Effector memory CD8-positive, alpha-beta T cell (primary cell): ENCODE measurements at regions not wholly inside any gene's neighbourhood (a gene's known extent, or its start where the extent isn't known, plus 50 kb on each side); places are given as distances from the start of the nearest gene placed in this dataset.

ENCODE experiments used
- ATAC-seq: fragments of 150-1000 bp; cut with Tn5 transposase; replicated peaks from 2 replicates; pipeline ENCODE4 v1.10.0; 2021; ENCODE audit warnings: mild to moderate bottlenecking, moderate library complexity
- DNase-seq, 3 experiments: peaks; one replicate each; pipeline ENCODE4 v3.0.0; 2021
- H3K27ac Mint-ChIP-seq, 2 donors: one replicate each; pipeline ENCODE4 v1.8.0; 2022; ENCODE audit warnings: mild to moderate bottlenecking in 2 of 2, mixed read lengths in 2 of 2, moderate library complexity in 2 of 2
- H3K27me3 Mint-ChIP-seq, 2 donors: one replicate each; pipeline ENCODE4 v1.8.0; 2022; ENCODE audit warnings: mixed read lengths in 2 of 2
- H3K36me3 Mint-ChIP-seq: one replicate; pipeline ENCODE4 v1.8.0; 2022; ENCODE audit warnings: mild to moderate bottlenecking, moderate library complexity, mixed read lengths; ENCODE audit not compliant: insufficient read depth
- H3K4me1 Mint-ChIP-seq, 2 donors: one replicate each; pipeline ENCODE4 v1.8.0; 2022; ENCODE audit warnings: low read depth in 2 of 2, mixed read lengths in 2 of 2
- H3K4me3 Mint-ChIP-seq, 2 donors: one replicate each; pipeline ENCODE4 v1.8.0; 2022; ENCODE audit warnings: mild to moderate bottlenecking in 2 of 2, mixed read lengths in 2 of 2, moderate library complexity in 2 of 2
- H3K9me3 Mint-ChIP-seq, 2 donors: one replicate each; pipeline ENCODE4 v1.8.0; 2022; ENCODE audit warnings: mixed read lengths in 2 of 2

DNA sequence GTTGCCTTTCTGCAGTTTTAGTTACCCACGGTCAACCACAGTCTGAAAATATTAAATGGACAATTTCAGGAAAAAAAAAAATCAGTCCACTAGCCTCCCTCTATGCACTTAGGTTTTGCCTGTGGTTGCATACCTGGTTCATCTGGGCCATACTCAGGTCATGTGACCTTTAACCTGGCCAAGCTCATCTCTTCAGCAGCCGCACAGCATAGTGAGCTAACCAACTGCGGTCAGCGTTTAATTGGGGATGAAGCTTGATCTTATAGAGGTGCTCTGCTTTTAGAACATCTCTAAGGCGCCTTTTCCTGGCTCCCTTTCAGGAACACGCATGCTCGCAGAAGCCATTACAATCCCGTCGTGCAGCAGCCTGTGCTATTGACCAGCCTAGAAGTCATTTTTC, 177.2 kb upstream of the HMGA2 start:
- H3K27ac Mint-ChIP-seq, result no peak overlapping the region
- H3K4me3 Mint-ChIP-seq, result no peak overlapping the region
- ATAC-seq (no peak), DNase-seq (no peak)
- no peaks in the 10 kb centered on the region for H3K9me3 Mint-ChIP-seq
- no peaks in the 10 kb centered on the region for H3K27me3 Mint-ChIP-seq
- peaks cover 6% of the 10 kb centered on the region for H3K36me3 Mint-ChIP-seq
- no peaks in the 10 kb centered on the region for H3K4me1 Mint-ChIP-seq

DNA sequence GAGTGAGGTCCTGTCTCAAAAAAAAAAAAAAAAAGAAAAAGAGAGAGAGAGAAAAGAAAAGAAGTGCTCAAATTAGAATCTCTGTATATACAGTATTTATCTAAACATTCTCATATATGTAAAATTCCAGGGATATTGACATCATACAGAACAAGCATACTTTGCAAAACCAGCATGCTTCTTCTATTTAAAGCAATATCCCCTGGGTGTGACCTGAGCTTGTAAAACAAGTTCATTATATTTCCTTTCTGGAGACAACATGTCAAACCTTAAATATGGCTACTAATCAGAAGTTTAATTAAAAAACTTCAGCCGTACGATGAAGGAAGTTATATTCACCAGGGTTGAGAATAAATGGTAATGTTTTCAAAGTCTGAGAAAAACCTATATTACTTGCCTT, 175.8 kb upstream of the HMGA2 start:
- ATAC-seq (no peak), DNase-seq (no peak)
- H3K4me3 Mint-ChIP-seq, result no peak overlapping the region
- H3K9me3 Mint-ChIP-seq, result no peaks in the 10 kb centered on the region
- no peak overlapping the region for H3K27ac Mint-ChIP-seq
- H3K36me3 Mint-ChIP-seq, result peaks cover 6% of the 10 kb centered on the region
- H3K4me1 Mint-ChIP-seq, result no peaks in the 10 kb centered on the region
- H3K27me3 Mint-ChIP-seq, result no peaks in the 10 kb centered on the region

DNA sequence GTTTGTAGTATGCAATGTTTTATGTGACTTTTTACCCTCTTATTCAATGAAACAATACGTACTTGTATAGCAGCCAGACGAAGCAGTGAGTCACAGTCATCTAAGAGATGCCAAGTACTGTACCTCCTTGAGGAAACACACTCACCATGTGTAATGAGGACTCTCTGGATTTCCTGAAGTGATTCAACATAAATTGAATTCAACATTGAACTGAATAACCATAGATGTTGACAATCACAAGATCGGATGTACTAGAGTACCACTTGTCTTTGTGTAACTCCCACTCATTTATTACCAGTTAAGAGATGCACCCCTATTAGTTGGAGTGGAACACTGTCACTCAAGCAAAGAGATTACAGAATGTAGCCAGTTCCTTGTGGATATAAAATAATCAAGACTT, 175.2 kb upstream of the HMGA2 start:
- Mint-ChIP-seq H3K27ac (no peak overlapping the region), H3K36me3 (peaks cover 6% of the 10 kb centered on the region), H3K4me3 (no peak overlapping the region), H3K9me3 (no peaks in the 10 kb centered on the region), H3K4me1 (no peaks in the 10 kb centered on the region), H3K27me3 (no peaks in the 10 kb centered on the region)
- no peak for DNase-seq
- ATAC-seq, result no peak

DNA sequence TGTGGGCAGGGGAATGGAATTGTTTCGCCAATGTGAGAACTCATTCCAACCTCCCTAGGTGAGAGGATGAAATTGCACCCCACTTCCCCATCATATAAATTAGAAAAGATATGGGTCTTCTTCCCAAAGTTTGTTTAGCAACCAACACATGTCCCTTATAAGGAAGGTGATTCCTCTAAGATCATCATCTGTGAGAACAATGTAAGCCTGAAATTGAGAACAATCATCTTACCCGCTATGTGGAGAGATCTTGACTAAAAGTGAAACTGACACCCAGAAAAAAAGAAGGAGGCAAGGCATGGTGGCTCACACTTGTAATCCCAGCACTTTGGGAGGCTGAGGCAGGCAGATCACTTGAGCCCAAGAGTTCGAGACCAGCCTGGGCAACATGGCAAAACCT, 173.2 kb upstream of the HMGA2 start:
- no peaks in the 10 kb centered on the region for H3K27me3 Mint-ChIP-seq
- peaks cover 6% of the 10 kb centered on the region for H3K36me3 Mint-ChIP-seq
- DNase-seq, result no peak
- no peak overlapping the region for H3K4me3 Mint-ChIP-seq
- H3K27ac Mint-ChIP-seq, result no peak overlapping the region
- H3K4me1 Mint-ChIP-seq, result no peaks in the 10 kb centered on the region
- no peak for ATAC-seq
- H3K9me3 Mint-ChIP-seq, result no peaks in the 10 kb centered on the region

DNA sequence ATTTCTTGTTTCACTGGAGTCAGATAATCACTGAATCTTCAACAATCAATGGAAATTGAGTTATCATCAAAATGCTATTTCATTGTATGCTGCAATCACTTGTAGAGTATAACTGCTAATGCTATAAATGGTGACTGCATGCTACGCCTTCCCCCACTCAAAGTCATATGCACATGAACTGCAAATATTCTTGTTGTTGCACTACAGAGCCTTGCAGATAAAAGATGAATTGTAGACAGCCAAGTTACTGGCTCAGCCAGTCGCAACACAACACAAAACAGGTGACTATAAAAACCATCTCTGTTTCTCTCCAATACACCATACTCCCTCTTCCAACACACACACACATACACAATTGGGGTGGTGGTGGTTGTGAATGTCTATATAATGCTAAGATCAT, 171.0 kb upstream of the HMGA2 start:
- H3K9me3 Mint-ChIP-seq, result peaks cover 0 to 2% of the 10 kb centered on the region in 2 donors
- H3K4me1 Mint-ChIP-seq, result no peaks in the 10 kb centered on the region
- no peak for ATAC-seq

DNA sequence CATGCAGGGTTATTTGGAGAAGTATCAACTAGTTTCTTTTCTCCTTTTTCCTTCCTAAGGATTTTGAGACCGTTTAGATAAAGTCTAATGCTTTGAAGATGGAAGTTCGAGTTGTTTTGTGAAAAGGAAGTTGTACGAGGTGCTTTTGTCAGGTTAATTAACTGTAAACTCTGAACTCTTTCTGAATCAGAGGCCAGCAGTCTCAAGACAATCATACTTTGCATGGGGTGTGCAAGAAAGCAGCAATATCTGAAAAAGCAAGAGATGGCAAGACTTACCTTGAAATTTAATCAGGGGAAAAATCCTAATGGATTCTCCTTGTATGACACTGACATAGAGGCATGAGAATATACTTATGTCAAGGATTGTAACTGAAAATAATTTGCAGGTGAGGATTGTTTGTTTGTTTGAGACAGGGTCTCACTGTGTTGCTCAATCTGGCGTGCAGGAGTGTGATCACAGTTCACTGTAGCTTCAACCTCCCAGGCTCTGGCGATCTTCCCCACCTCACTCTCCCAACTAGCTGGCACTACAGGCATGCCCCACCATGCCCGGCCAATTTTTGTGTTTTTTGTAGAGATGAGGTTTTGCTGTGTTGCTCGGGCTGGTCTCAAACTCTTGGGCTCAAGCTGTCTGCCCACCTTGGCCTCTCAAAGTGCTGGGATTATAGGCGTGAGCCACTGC, 170.2 kb upstream of the HMGA2 start:
- peaks cover 2% of the 10 kb centered on the region for H3K36me3 Mint-ChIP-seq
- no peaks in the 10 kb centered on the region for H3K4me1 Mint-ChIP-seq
- H3K9me3 Mint-ChIP-seq, result peaks cover 0 to 6% of the 10 kb centered on the region in 2 donors
- H3K4me3 Mint-ChIP-seq, result no peak overlapping the region
- H3K27ac Mint-ChIP-seq, result no peak overlapping the region
- DNase-seq (no peak), ATAC-seq (no peak)
- H3K27me3 Mint-ChIP-seq, result peaks cover 0 to under 1% of the 10 kb centered on the region in 2 donors

More for the DNA sequence above, 171.0 kb upstream of the HMGA2 start:
- DNase-seq, result no peak
- Mint-ChIP-seq H3K27me3 (no peaks in the 10 kb centered on the region), H3K27ac (no peak overlapping the region), H3K36me3 (peaks cover 4% of the 10 kb centered on the region), H3K4me3 (no peak overlapping the region)

DNA sequence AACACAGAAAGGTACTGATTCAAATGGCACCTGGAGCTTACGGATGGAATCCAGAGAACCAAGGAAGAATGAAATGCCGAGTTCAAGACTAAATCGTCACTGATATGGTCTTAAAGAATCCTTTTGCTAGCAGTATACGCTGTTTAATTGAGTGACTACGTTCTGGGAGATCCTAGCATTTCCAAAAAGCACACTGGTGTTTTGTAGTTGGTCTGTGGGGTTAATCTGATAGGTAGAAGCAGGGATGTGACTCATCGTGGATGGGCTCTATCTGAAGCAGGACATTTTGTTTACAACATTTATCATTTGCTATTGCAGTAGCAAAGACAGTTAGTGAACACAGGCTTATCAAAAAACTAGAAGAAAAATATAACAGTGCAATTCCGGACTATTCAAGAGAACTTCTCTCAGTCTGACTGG, 169.2 kb upstream of the HMGA2 start:
- ATAC-seq, result no peak
- Mint-ChIP-seq H3K4me1 (no peaks in the 10 kb centered on the region), H3K27me3 (peaks cover 0 to 8% of the 10 kb centered on the region in 2 donors), H3K36me3 (peaks cover 2% of the 10 kb centered on the region), H3K27ac (no peak overlapping the region), H3K4me3 (no peak overlapping the region), H3K9me3 (peaks cover 0 to 6% of the 10 kb centered on the region in 2 donors)
- DNase-seq, result no peak

DNA sequence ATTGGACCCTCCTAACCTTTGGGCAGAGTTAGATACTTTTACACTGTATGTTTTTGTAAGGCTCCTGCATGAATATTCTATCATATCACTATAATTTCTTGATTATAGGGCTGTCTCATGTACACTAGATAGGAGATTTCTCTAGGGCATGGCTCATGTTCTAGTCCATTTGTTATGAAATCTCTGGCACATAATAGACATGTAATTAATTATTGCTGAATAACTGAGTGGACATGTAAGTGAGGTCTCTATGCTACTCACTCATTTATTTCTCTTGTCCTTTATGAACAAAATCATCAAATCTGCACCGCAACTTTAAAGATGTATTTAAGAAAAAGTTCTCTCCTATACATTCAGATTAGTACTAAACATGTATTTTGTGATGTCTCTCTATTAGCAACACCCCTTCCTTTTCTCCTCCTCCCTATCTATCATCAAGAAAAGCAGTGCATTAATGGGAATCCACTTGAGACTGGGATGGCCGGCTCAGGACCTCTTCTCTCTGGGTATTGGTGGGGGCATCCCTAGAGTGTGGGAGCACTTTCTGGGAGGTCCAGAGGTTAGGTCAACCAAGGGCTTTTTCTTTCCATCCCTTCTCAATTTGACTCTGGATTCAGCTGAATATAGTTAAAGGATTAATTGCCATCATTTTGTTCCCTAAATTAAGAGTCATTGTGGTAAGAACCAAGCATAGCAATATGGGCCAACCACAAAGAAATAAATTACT, 168.0 kb upstream of the HMGA2 start:
- Mint-ChIP-seq H3K4me3 (no peak overlapping the region), H3K4me1 (no peaks in the 10 kb centered on the region), H3K9me3 (peaks cover 0 to 6% of the 10 kb centered on the region in 2 donors), H3K36me3 (peaks cover 2% of the 10 kb centered on the region), H3K27me3 (peaks cover 0 to 8% of the 10 kb centered on the region in 2 donors), H3K27ac (no peak overlapping the region)
- no peak for DNase-seq
- no peak for ATAC-seq

DNA sequence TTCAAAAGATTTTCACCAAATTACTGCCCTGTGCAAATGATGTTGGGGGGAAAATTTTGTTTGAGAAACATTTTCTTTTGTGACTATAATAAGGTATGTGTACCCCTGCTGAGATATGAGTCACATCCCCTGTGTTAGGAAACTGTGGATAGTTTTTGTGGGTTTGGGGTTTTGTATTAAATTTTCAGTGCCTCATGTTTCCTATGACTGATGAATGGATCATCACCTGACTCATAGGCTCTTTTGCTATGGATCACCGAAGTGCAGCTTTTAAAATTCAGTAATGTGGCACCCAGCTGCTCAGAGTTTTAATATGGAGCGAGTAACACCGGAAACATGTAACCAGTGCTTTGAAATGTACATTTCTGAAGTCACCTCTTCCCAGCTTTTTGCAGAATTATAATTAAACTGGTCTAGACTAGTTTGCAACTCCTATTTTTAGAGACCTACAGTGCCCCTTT, 167.4 kb upstream of the HMGA2 start:
- Mint-ChIP-seq H3K27ac (no peak overlapping the region), H3K9me3 (peaks cover 0 to 6% of the 10 kb centered on the region in 2 donors), H3K27me3 (peaks cover 0 to 8% of the 10 kb centered on the region in 2 donors), H3K4me1 (no peaks in the 10 kb centered on the region), H3K36me3 (peaks cover 2% of the 10 kb centered on the region), H3K4me3 (no peak overlapping the region)
- DNase-seq, result no peak
- ATAC-seq, result no peak

DNA sequence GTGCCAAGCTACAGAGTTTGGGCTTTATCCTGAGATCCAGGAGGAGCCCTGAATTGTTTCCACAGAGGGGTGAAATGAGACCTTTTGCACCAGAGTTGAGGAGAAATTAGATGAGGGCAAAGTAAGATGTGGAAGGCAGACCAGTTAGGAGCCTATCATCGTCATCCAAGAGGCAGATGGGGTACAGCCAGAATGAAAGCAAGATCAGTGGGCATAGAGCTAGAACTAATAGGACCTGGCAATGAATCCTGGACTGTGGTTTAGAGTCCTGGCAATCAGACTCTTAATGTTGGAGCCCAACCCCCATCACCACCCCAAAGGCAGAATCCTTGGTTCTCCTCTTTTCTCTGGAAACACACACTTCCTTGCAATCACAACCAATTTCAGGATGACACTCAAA, 166.6 kb upstream of the HMGA2 start:
- Mint-ChIP-seq H3K9me3 (peaks cover 0 to 6% of the 10 kb centered on the region in 2 donors), H3K4me3 (no peak overlapping the region), H3K27me3 (peaks cover 0 to 8% of the 10 kb centered on the region in 2 donors), H3K4me1 (no peaks in the 10 kb centered on the region), H3K36me3 (no peaks in the 10 kb centered on the region), H3K27ac (no peak overlapping the region)
- ATAC-seq, result no peak
- DNase-seq, result no peak

DNA sequence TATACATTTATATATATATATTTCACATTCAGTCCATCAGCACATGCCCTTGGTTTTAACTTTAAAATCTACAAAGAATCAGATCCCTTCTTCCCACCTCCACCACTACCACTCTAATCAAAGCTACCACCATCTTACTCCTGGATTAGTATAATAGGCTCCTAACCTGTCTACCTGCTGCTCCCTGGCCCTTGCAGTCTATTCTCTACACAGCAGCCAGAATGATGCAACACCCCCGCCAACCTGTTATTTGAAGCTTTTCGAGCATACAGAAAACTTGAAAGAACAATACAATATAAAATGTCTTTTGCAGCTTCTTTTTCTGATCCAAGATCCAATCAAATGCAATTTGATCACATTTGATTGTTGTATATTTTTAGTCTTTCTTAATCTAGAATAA, 165.9 kb upstream of the HMGA2 start:
- Mint-ChIP-seq H3K36me3 (no peaks in the 10 kb centered on the region), H3K4me3 (no peak overlapping the region), H3K4me1 (no peaks in the 10 kb centered on the region), H3K27me3 (peaks cover 0 to 8% of the 10 kb centered on the region in 2 donors), H3K27ac (no peak overlapping the region), H3K9me3 (peaks cover 0 to 6% of the 10 kb centered on the region in 2 donors)
- ATAC-seq, result no peak
- DNase-seq, result no peak

DNA sequence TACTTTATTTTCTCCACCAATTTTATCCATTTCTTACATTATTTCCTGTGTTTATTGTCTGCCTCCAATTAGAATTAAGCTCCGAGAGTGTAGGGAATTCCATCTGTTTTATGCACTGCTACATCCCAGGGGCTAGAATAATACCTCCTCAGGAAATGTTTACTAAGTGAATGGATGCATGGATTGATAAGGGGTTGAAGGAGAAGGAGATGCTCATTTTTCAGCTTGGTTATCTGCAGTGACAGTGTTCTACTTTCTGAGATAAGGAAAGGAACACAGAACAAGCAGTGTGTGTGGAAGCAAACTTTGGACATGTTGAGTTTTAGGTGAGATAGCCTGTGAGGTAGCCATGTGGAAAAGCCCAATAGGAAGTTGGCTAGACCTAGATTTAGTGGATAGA, 164.6 kb upstream of the HMGA2 start:
- no peak overlapping the region for H3K27ac Mint-ChIP-seq
- H3K27me3 Mint-ChIP-seq, result peaks cover 0 to 8% of the 10 kb centered on the region in 2 donors
- no peak overlapping the region for H3K4me3 Mint-ChIP-seq
- no peaks in the 10 kb centered on the region for H3K4me1 Mint-ChIP-seq
- H3K36me3 Mint-ChIP-seq, result no peaks in the 10 kb centered on the region
- no peak for DNase-seq
- peaks cover 0 to 7% of the 10 kb centered on the region in 2 donors for H3K9me3 Mint-ChIP-seq
- ATAC-seq, result no peak

DNA sequence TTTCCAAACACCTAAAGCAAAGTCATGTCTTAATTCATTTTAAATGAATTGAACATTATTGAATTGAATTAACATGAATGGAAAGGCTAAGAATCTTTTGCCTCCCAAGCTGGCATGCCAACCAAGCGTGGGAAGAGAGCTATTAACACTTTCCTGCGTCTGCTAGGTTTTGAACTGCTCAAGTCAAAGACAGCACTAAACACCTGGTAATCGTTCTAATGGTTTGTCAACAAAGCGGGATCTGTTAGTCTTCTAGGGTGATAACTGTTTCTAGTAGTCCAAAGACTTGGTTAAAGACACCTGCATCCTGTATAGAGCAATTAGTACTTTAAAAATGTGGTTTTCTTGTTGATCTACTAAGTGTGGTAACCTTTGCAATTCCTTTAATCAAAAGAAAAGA, 164.2 kb upstream of the HMGA2 start:
- H3K4me1 Mint-ChIP-seq, result no peaks in the 10 kb centered on the region
- no peak overlapping the region for H3K27ac Mint-ChIP-seq
- ATAC-seq (no peak), DNase-seq (no peak)
- H3K27me3 Mint-ChIP-seq, result peaks cover 0 to 8% of the 10 kb centered on the region in 2 donors
- peaks cover 3 to 11% of the 10 kb centered on the region in 2 donors for H3K9me3 Mint-ChIP-seq
- no peaks in the 10 kb centered on the region for H3K36me3 Mint-ChIP-seq
- H3K4me3 Mint-ChIP-seq, result no peak overlapping the region

DNA sequence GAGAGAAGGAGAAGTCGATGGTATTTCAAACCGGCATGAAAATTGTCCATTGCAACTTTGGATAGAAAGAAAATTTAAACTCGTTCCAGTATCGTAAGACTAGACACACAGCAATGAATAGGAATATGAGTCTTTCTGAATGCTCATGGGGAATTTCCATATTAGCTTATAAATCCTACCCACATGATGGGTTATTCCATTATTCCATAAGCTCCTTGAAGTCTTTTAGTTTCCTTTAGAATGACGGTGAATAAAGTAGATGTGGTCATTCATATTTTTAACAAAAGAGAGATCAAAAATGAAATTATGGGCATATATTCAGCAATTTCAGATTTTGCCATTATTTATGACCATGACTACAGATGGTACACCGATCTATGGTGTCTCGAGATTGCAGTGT, 163.4 kb upstream of the HMGA2 start:
- Mint-ChIP-seq H3K27me3 (peaks cover 0 to 8% of the 10 kb centered on the region in 2 donors), H3K4me1 (no peaks in the 10 kb centered on the region), H3K36me3 (no peaks in the 10 kb centered on the region)

More for the DNA sequence above, 163.4 kb upstream of the HMGA2 start:
- ATAC-seq, result no peak
- Mint-ChIP-seq H3K4me3 (no peak overlapping the region), H3K9me3 (peaks cover 4 to 18% of the 10 kb centered on the region in 2 donors), H3K27ac (no peak overlapping the region)
- DNase-seq, result no peak
